HepG2 (cell line): ENCODE measurements at regions not wholly inside any gene's neighbourhood (a gene's known extent, or its start where the extent isn't known, plus 50 kb on each side); places are given as distances from the start of the nearest gene placed in this dataset.

Source experiments
- GTF3A ChIP-seq: sonication (generic); formaldehyde crosslinking; conservative IDR thresholded peaks from 2 replicates; pipeline ENCODE4 v1.4.0; 2020; ENCODE audit warnings: mild to moderate bottlenecking, missing genetic modification reagents
- ZNF318 ChIP-seq: sonication (generic); formaldehyde crosslinking; IDR thresholded peaks from 2 replicates; pipeline ENCODE4 v1.4.0; 2020; ENCODE audit warnings: mild to moderate bottlenecking, missing genetic modification reagents
- TF ChIP-seq, protein P1 (sequence below): sonication (generic); formaldehyde crosslinking; IDR thresholded peaks from 2 replicates; pipeline ENCODE4 v1.8.1; 2023; ENCODE audit warnings: mild to moderate bottlenecking, missing genetic modification reagents

- TF ChIP-seq ZNF318 (CRISPR knock-in tag) (no peak), GTF3A (no peak)
- TF ChIP-seq, protein P1, sequence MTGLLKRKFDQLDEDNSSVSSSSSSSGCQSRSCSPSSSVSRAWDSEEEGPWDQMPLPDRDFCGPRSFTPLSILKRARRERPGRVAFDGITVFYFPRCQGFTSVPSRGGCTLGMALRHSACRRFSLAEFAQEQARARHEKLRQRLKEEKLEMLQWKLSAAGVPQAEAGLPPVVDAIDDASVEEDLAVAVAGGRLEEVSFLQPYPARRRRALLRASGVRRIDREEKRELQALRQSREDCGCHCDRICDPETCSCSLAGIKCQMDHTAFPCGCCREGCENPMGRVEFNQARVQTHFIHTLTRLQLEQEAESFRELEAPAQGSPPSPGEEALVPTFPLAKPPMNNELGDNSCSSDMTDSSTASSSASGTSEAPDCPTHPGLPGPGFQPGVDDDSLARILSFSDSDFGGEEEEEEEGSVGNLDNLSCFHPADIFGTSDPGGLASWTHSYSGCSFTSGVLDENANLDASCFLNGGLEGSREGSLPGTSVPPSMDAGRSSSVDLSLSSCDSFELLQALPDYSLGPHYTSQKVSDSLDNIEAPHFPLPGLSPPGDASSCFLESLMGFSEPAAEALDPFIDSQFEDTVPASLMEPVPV (CRISPR knock-in tag): no peak
Observed at GRCh38 chr9:117625154-117625553, 79.0 kb upstream of the TLR4 start (continued).
